ENCODE measurements at regions not wholly inside any gene's neighbourhood (a gene's known extent, or its start where the extent isn't known, plus 50 kb on each side); places are given as distances from the start of the nearest gene placed in this dataset.

- Histone ChIP-seq H3K9me3 (no peaks in the 10 kb centered on the region), H3K4me3 (no peak overlapping the region), H3K36me3 (no peaks in the 10 kb centered on the region), H3K27me3 (no peaks in the 10 kb centered on the region), H3K4me1 (peaks cover 0 to 7% (median 5%) of the 10 kb centered on the region in 9 donors), H3K27ac (no peak overlapping the region)
- WGBS, 2 donors: 94 to 95% methylated on average over 5 of the region's 5 CpGs
- ATAC-seq (no peak), DNase-seq (no peak)
- intact Hi-C loops (cut with DNase I): no loop called here
- no peak for TF ChIP-seq CTCF (IDR thresholded peaks at IDR 0.05)
Observed at GRCh38 chr10:30731963-30732362, 102.4 kb upstream of the LYZL2 start.

GRCh38 chr10:30730306-30730705 is 100.8 kb upstream of the LYZL2 start:
- no peak for TF ChIP-seq CTCF (IDR thresholded peaks at IDR 0.05)
- intact Hi-C loops (cut with DNase I): no loop called here
- 81 to 83% methylated on average over 2 of the region's 2 CpGs for WGBS, 2 donors

GRCh38 chr10:30728766-30729165 is 99.2 kb upstream of the LYZL2 start:
- no peaks in the 10 kb centered on the region for H3K36me3 ChIP-seq
- DNase-seq: no peak
- no peak overlapping the region for H3K27ac ChIP-seq
- peaks cover 0 to 9% (median 0%) of the 10 kb centered on the region in 9 donors for H3K4me1 ChIP-seq
- 83 to 95% methylated on average over 4 of the region's 4 CpGs for WGBS, 2 donors
- intact Hi-C loops (cut with DNase I): loop anchor here in 5 of 10 donors (5.0 to 10.0 kb wide), 4 partner anchors 764 to 1084 kb away; no protein-coding TSS in a partner anchor
- TF ChIP-seq CTCF (IDR thresholded peaks at IDR 0.05): no peak
- no peaks in the 10 kb centered on the region for H3K9me3 ChIP-seq
- no peak overlapping the region for H3K4me3 ChIP-seq
- no peaks in the 10 kb centered on the region for H3K27me3 ChIP-seq
- ATAC-seq: no peak

More at GRCh38 chr10:30730306-30730705, 100.8 kb upstream of the LYZL2 start:
- H3K4me1 ChIP-seq: peaks cover 0 to 8% (median 0%) of the 10 kb centered on the region in 9 donors
- DNase-seq (no peak), ATAC-seq (no peak)
- H3K27ac ChIP-seq: no peak overlapping the region
- no peak overlapping the region for H3K4me3 ChIP-seq
- no peaks in the 10 kb centered on the region for H3K9me3 ChIP-seq
- H3K36me3 ChIP-seq: no peaks in the 10 kb centered on the region
- no peaks in the 10 kb centered on the region for H3K27me3 ChIP-seq

GRCh38 chr10:30728127-30728526 is 98.6 kb upstream of the LYZL2 start:
- Histone ChIP-seq H3K9me3 (no peaks in the 10 kb centered on the region), H3K36me3 (no peaks in the 10 kb centered on the region), H3K27me3 (no peaks in the 10 kb centered on the region), H3K4me3 (no peak overlapping the region), H3K4me1 (peaks cover 0 to 9% (median 0%) of the 10 kb centered on the region in 9 donors), H3K27ac (no peak overlapping the region)
- 93 to 95% methylated on average over 5 of the region's 5 CpGs for WGBS, 2 donors
- ATAC-seq: no peak
- no peak for DNase-seq
- intact Hi-C loops (cut with DNase I): loop anchor here in 5 of 10 donors (5.0 to 10.0 kb wide), 4 partner anchors 764 to 1084 kb away; no protein-coding TSS in a partner anchor
- no peak for TF ChIP-seq CTCF (IDR thresholded peaks at IDR 0.05)
